Central memory CD8-positive, alpha-beta T cell (primary cell): ENCODE measurements at regions not wholly inside any gene's neighbourhood (a gene's known extent, or its start where the extent isn't known, plus 50 kb on each side); places are given as distances from the start of the nearest gene placed in this dataset.

Source experiments
- ATAC-seq: fragments of 150-1000 bp; cut with Tn5 transposase; replicated peaks from 2 replicates; pipeline ENCODE4 v1.10.0; 2022; ENCODE audit warnings: mild to moderate bottlenecking, moderate FRiP score, moderate number of reproducible peaks; ENCODE audit not compliant: poor library complexity, severe bottlenecking; ENCODE audit errors: extremely low read depth
- DNase-seq, 2 donors: peaks; one replicate each; pipeline ENCODE4 v3.0.0; 2021; ENCODE audit warnings: low spot score in 2 of 2
- H3K27ac Mint-ChIP-seq: one replicate; pipeline ENCODE4 v1.8.0; 2022; ENCODE audit warnings: low read depth, mild to moderate bottlenecking, moderate library complexity, mixed read lengths
- H3K27me3 Mint-ChIP-seq: one replicate; pipeline ENCODE4 v1.8.0; 2022; ENCODE audit warnings: mixed read lengths
- H3K36me3 Mint-ChIP-seq: one replicate; pipeline ENCODE4 v1.8.0; 2022; ENCODE audit warnings: mild to moderate bottlenecking, moderate library complexity, mixed read lengths; ENCODE audit not compliant: insufficient read depth
- H3K4me1 Mint-ChIP-seq: one replicate; pipeline ENCODE4 v1.8.0; 2022; ENCODE audit warnings: mixed read lengths
- H3K4me3 Mint-ChIP-seq: one replicate; pipeline ENCODE4 v1.8.0; 2022; ENCODE audit warnings: mild to moderate bottlenecking, moderate library complexity, mixed read lengths
- H3K9me3 Mint-ChIP-seq: one replicate; pipeline ENCODE4 v1.8.0; 2022; ENCODE audit warnings: mixed read lengths

- Mint-ChIP-seq H3K27me3 (peaks cover 23% of the 10 kb centered on the region), H3K27ac (no peak overlapping the region), H3K4me1 (no peaks in the 10 kb centered on the region), H3K36me3 (peaks cover 2% of the 10 kb centered on the region), H3K9me3 (no peaks in the 10 kb centered on the region), H3K4me3 (no peak overlapping the region)
- DNase-seq (no peak), ATAC-seq (no peak)
Measured at GRCh38 chr9:129561594-129562281, 59.2 kb downstream of the C9orf50 start.

GRCh38 chr9:129560881-129561306 is 60.0 kb downstream of the C9orf50 start:
- no peak overlapping the region for H3K4me3 Mint-ChIP-seq
- H3K36me3 Mint-ChIP-seq: no peaks in the 10 kb centered on the region
- DNase-seq (no peak), ATAC-seq (no peak)
- no peak overlapping the region for H3K27ac Mint-ChIP-seq
- no peaks in the 10 kb centered on the region for H3K4me1 Mint-ChIP-seq
- no peaks in the 10 kb centered on the region for H3K9me3 Mint-ChIP-seq
- peaks cover 17% of the 10 kb centered on the region for H3K27me3 Mint-ChIP-seq

- H3K27me3 Mint-ChIP-seq: peaks cover 14% of the 10 kb centered on the region
- H3K4me3 Mint-ChIP-seq: no peak overlapping the region
- H3K27ac Mint-ChIP-seq: no peak overlapping the region
- H3K36me3 Mint-ChIP-seq: no peaks in the 10 kb centered on the region
- H3K4me1 Mint-ChIP-seq: no peaks in the 10 kb centered on the region
- DNase-seq: no peak
- no peak for ATAC-seq
- no peaks in the 10 kb centered on the region for H3K9me3 Mint-ChIP-seq
Measured at GRCh38 chr9:129559506-129559881, 61.4 kb downstream of the C9orf50 start.

GRCh38 chr9:129558551-129559505 is 62.1 kb downstream of the C9orf50 start:
- H3K27me3 Mint-ChIP-seq: peaks cover 14% of the 10 kb centered on the region
- no peaks in the 10 kb centered on the region for H3K9me3 Mint-ChIP-seq
- ATAC-seq (no peak), DNase-seq (no peak)
- no peak overlapping the region for H3K27ac Mint-ChIP-seq
- no peaks in the 10 kb centered on the region for H3K4me1 Mint-ChIP-seq
- no peak overlapping the region for H3K4me3 Mint-ChIP-seq
- H3K36me3 Mint-ChIP-seq: no peaks in the 10 kb centered on the region

GRCh38 chr9:129558063-129558550 is 62.8 kb downstream of the C9orf50 start:
- Mint-ChIP-seq H3K4me1 (no peaks in the 10 kb centered on the region), H3K9me3 (no peaks in the 10 kb centered on the region), H3K27ac (no peak overlapping the region), H3K4me3 (no peak overlapping the region), H3K36me3 (no peaks in the 10 kb centered on the region), H3K27me3 (peaks cover 14% of the 10 kb centered on the region)
- ATAC-seq: no peak
- DNase-seq: no peak

- H3K4me3 Mint-ChIP-seq: no peak overlapping the region
- DNase-seq: no peak
- H3K27me3 Mint-ChIP-seq: peaks cover 14% of the 10 kb centered on the region
- H3K9me3 Mint-ChIP-seq: no peaks in the 10 kb centered on the region
- H3K27ac Mint-ChIP-seq: no peak overlapping the region
- no peak for ATAC-seq
- H3K36me3 Mint-ChIP-seq: no peaks in the 10 kb centered on the region
- no peaks in the 10 kb centered on the region for H3K4me1 Mint-ChIP-seq
Measured at GRCh38 chr9:129557192-129558036, 63.5 kb downstream of the C9orf50 start.

GRCh38 chr9:129556491-129557191 is 64.3 kb downstream of the C9orf50 start:
- H3K36me3 Mint-ChIP-seq: no peaks in the 10 kb centered on the region
- H3K27ac Mint-ChIP-seq: no peak overlapping the region
- ATAC-seq: no peak
- no peak overlapping the region for H3K4me3 Mint-ChIP-seq
- H3K4me1 Mint-ChIP-seq: no peaks in the 10 kb centered on the region
- no peak for DNase-seq
- no peaks in the 10 kb centered on the region for H3K9me3 Mint-ChIP-seq
- H3K27me3 Mint-ChIP-seq: peaks cover 17% of the 10 kb centered on the region

- Mint-ChIP-seq H3K9me3 (no peaks in the 10 kb centered on the region), H3K27me3 (peaks cover 17% of the 10 kb centered on the region), H3K4me3 (no peak overlapping the region), H3K36me3 (no peaks in the 10 kb centered on the region), H3K4me1 (peaks cover under 1% of the 10 kb centered on the region), H3K27ac (no peak overlapping the region)
- DNase-seq: no peak
- no peak for ATAC-seq
Measured at GRCh38 chr9:129555512-129556215, 65.2 kb downstream of the C9orf50 start.

GRCh38 chr9:129554649-129555048 is 66.3 kb downstream of the C9orf50 start:
- H3K27ac Mint-ChIP-seq: no peak overlapping the region
- peaks cover 22% of the 10 kb centered on the region for H3K27me3 Mint-ChIP-seq
- DNase-seq: no peak

GRCh38 chr9:129553277-129553676 is 67.6 kb downstream of the C9orf50 start:
- peaks cover 11% of the 10 kb centered on the region for H3K4me1 Mint-ChIP-seq
- no peaks in the 10 kb centered on the region for H3K9me3 Mint-ChIP-seq
- no peak overlapping the region for H3K27ac Mint-ChIP-seq
- DNase-seq: no peak
- no peaks in the 10 kb centered on the region for H3K36me3 Mint-ChIP-seq
- no peak for ATAC-seq
- H3K27me3 Mint-ChIP-seq: peaks cover 36% of the 10 kb centered on the region
- no peak overlapping the region for H3K4me3 Mint-ChIP-seq

More at GRCh38 chr9:129554649-129555048, 66.3 kb downstream of the C9orf50 start:
- H3K4me1 Mint-ChIP-seq: peaks cover 5% of the 10 kb centered on the region
- H3K4me3 Mint-ChIP-seq: no peak overlapping the region
- H3K9me3 Mint-ChIP-seq: no peaks in the 10 kb centered on the region
- no peak for ATAC-seq
- H3K36me3 Mint-ChIP-seq: no peaks in the 10 kb centered on the region

GRCh38 chr9:129552064-129552463 is 68.8 kb downstream of the C9orf50 start:
- ATAC-seq (no peak), DNase-seq (no peak)
- no peak overlapping the region for H3K4me3 Mint-ChIP-seq
- no peak overlapping the region for H3K27ac Mint-ChIP-seq
- H3K36me3 Mint-ChIP-seq: no peaks in the 10 kb centered on the region
- peaks cover 11% of the 10 kb centered on the region for H3K4me1 Mint-ChIP-seq
- no peaks in the 10 kb centered on the region for H3K9me3 Mint-ChIP-seq
- peaks cover 41% of the 10 kb centered on the region for H3K27me3 Mint-ChIP-seq
